Muscle of arm (tissue), 1 donor: ENCODE measurements at regions not wholly inside any gene's neighbourhood (a gene's known extent, or its start where the extent isn't known, plus 50 kb on each side); places are given as distances from the start of the nearest gene placed in this dataset.
"Not testable (repeated sequence)": the region's sequence is repeated elsewhere in the genome, so short reads cannot be mapped to it uniquely, and the experiment has no call there.

Source experiments
- DNase-seq: peaks from one replicate; pipeline ENCODE4 v3.0.0-alpha.2; 2013

DNA sequence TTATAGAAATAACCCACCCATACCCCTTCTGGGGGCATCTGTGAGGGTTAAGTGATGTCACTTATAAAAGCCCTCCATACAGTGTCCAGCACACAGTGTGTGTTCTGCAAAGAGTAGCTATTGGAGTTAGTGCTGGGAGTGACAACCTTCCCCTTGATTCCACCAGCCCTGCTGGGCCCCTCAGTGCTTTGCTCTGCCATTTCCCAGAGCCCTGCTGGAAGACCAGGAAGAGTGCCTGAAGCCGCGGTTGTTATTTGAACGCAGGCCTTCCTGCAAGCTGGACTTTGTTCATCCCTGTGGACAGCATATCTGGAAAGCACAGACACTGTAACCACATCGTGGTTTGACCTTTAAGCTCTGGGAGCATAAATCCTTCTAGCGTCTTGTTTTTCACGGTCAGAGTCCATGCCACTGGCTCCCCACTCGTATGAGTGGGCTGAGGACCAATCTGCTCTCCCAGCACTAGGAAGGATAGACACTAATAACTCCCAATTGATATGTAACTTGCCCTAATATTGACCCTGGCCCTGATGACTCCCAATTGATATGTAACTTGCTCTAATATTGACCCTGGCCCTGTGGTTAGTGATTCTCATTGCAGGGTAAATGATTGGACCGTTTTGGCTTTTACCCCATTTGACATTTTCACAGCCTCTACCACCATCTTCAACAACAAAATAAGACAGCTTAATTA, 297.1 kb upstream of the MAF start:
- no peak for DNase-seq

DNA sequence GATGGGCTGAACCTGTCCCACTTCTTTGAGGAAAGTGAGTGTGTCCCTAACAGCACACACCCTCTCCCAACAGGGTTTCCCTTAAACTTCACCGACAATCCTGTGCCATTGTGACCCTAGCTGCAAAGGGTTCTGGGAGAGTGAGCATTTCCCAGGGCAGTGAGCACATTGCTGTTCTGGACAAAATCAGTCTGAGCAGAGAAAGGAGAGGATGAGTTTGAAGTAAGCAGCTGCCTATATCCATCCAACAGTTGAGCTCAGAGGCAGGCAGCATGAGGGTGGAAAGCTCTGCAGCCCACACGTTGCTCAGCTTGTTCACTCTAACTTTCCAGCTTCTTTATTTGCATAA, 296.5 kb upstream of the MAF start:
- no peak for DNase-seq

DNA sequence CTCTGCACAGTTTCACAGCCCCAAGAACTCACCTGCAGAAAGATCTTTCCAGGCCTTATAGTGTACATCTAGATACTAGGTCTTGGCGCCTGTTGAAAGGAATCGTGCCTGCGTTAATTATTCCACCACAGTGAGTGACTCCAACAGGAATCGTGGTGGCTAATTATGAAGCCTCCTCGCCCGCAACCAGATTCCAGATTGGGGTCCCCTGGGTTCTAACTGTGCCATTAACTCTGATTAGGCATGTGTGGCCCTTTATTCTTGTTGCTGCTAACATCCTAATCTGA, 295.3 kb upstream of the MAF start:
- DNase-seq = no peak

DNA sequence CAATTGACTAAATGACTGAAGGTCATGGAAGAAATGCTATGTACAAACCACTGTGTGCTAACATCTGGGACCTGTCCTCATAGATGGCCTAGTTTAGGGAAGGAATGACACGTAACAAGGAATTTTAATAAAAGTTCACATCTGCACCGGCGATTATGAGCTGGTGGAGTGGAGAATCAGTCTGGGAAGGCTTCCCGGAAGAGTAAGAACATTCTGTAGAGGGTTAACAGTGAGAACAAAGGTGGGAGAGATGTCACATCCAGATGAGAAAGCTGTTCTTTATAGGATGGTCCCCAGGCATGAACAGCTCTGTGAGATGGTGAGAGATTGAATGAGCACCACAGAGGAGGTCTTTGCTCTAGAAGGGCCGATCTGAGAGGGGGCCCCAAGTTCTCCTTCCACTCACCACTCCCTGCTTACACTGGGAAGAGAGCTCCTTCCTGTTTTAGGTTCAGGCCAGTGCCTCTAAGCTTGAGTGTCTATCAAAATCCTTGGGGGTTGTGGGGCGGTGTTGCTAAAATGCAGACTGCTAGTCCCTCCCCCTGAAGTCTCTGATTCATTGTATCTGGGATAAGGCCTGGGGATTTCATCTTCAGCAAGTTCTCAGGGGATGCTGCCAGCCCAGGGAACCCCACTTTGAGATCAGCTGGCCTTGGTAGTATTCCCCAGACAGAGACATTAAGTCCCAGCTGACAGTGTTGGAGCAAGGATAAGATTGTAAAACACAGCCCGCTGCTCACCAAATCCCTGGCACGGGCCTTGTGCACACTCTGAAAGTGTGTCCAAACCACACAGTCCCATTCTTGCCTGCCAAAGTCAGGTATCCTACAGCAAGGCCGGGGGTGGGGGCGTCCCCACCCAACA, 294.7 kb upstream of the MAF start:
- DNase-seq = no peak

DNA sequence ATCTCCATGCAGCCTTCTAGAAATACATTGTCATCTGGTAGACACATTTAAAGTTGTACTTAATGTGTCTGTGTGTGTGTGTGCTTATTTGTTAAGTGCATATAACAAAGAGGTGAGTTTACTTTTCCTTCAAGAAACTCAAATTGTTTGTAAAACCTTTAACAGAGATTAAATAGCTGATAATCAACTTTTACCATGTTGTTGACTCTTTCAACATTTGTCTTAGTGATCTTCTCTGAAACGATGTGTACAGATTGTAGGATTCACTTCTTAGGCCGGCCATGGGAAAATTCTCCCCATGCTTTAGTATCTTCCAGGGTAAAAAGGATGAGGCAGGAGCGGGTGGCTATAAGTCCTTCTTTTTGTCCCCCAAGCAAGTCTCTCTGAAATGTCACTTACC, 292.9 kb upstream of the MAF start:
- no peak for DNase-seq

DNA sequence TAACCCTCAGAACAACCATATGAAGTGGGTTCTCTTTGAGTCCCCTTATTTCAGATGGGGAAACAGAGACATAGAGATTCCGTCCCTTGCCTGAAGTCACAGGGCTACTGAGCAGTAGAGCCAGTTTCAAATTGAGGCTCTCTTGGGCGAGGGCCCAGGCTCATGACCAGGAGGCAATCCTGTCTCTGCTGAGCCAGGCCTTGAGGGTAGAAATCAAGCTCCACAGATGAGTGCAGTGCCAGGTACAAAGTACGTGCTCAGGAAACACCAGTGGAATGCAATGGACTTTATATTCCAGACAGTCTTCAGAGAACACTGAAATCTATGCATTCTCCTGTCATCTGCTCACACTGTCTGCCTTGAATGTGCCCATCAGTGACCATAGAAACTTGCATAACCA, 291.7 kb upstream of the MAF start:
- no peak for DNase-seq

DNA sequence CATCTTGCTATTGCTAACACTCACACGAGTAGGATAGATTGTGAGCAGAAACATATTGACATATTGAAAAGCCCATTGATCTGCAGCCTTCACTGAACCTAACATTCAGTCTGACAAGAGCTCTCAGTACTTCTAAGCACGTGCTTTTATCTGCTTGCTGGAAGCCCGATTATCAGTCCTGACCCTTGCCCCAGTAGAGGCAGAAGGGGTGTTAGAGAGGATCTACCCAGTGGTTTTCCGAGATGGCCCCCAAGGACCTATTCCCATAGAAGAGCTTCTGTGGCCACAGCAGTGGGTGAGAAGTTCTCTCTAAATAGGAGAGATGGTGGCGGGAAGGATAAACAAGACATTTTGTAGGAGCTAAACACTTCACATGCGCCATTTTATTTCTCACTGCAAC, 290.9 kb upstream of the MAF start:
- no peak for DNase-seq

DNA sequence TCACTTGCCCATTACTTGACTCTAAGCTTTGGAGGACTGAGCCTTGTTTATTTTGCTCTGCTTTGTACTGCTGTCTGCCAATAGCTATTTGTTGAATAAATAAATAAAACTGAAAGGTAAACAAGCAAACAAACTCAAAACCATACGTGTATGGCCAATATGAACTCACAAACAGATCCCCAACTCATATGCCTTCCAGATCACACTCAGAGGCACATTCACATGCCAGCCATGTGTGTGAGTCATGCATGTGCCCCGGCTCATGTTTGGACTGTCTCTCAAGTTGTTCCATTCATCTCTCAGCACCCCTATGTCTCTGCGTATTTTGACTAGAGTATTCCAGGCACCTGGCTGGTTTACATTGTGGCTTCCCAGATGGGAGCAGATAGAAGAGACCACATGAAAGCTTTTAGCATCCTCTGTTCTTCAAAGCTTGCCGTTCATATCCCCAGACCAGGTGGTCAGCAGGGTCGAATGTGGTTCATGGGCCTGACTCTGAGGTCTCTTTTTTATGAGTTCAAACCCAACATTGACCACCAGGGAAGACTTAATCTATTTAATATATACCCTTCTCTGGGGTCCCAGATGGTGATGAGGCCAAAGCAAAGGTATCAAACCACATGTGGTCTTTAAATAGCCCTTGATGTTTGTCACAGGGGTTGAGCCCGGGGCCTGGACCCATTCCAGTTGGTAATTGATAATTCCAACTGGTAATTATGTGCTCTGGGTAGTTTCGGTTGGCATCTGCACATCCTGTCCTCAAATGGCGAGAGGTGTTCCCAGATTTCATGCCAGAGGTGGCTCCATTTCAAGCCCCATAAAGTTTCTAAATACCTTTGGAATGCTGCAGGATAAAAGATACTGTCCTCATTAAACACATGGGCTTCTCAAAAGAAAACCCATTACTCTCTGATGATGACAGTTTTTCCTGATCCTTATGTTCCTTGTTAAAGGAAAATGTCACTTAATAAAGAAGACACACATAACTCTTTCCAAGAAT, 287.3 kb upstream of the MAF start:
- DNase-seq = no peak

DNA sequence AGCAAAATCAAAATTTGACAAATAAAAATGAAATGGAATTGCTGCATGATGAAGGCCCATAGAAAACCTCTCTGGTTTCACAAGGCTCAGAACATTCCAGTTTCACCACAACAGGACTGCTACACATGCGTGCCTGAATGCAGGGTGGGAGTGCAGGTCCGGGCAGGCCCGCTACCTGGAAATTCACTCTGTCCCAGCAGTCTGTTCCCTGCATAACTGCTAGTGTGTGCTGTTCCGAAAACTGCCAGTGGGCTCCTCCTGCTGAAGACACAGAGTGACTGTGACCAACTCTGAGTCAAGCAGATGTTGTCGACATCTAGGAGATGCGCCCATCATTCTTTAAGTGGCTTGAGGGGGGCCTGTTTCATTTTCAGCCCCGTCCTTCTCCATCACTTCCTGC, 284.8 kb upstream of the MAF start:
- DNase-seq = no peak

DNA sequence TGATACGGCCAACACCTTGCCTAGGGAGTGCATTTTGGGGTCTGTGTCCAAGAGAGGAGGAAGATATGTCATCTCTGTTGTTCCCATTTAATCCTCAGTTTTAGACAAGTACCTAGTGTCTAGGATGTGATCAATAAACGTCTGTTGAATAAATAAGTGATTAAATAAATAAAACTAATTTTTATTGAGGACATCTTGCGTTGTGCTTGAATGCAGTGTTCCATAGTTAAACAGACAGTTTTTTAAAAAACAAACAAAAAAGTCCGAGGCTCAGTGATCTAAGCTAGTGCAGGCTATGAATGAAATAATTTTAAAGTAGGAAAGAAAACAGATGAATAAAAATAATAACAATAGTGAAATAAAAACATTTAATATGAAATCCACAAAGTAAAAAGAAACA, 283.0 kb upstream of the MAF start:
- no peak for DNase-seq

DNA sequence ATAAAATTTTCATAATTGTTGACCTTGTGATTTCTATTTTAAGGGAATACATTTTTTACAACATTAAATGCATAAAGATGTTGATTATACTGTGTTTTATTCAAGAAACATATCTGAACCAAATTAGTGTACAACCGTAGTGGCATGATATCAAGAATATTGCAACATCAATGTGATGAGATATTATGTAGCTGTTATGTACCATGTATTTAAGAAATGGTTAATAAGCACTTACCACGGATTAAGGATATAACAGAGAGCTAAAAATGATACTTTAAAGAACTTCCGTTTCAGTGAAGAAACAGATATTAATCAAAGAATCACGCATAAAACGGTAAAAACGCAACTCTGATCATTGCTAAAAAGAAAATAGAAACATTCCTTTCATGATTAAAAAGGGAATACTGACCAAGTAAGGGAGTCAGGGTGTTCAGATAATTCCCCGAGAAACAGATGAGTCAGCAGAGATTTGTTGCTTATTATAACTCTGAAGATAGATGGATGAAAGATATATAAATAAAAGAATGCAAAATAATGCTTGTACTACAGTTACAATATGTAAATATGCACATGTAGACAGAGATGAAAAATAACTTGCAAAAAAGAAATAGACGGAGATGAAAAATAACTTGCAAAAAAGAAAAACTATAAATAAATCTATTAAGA, 281.9 kb upstream of the MAF start:
- DNase-seq = no peak

DNA sequence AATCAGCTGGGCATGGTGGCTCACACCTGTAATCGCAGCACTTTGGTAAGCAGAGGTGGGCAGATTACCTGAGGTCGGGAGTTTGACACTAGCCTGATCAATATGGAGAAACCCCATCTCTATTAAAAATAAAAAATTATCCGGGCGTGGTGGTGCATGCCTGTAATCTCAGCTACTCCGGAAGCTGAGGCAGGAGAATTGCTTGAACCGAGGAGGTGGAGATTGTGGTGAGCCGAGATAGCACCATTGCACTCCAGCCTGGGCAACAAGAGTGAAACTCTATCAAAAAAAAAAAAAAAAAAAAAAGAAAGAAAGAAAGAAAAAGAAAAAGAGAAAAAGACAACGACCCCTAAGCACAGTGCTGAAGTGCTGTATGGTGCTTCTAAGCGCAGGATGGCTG, 280.6 kb upstream of the MAF start:
- not testable (repeated sequence) for DNase-seq

DNA sequence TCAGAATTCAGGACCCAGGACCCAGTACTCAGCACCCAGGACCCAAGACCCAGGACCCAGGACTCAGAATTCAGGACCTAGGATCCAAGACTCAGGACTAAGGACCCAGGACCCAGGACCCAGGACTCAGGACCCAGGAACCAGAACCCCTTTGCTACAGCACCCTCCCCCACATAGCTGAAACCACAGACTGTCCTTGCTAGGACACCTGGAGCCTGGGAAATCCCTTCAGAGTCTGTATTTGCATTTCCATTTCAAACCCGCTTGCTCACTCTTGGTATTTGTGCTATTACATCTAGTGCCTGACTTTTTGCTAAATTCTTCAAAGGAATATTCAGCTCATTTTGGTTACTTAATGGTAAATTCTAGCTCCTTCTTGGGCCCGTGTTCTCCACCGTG, 275.8 kb upstream of the MAF start:
- DNase-seq = no peak

DNA sequence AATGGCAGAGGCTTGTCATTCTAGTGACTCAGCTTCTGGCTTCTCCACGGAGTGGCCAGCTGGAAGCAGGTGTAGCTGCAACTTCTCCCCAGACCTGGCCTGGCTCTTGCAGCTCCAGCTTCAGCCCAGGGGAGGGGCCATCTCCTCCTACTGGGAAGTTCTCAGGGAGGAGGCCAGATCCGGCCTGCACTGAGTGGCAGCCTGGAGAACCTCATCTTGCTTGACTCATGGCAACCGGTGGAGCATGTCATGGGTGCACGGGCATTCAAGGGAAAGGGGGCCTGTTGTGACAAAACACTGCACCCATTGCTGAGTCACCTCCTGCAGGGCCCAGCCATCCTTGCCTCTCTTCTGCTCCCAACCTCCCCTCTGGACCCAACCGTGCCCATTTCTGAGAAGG, 273.9 kb upstream of the MAF start:
- no peak for DNase-seq

DNA sequence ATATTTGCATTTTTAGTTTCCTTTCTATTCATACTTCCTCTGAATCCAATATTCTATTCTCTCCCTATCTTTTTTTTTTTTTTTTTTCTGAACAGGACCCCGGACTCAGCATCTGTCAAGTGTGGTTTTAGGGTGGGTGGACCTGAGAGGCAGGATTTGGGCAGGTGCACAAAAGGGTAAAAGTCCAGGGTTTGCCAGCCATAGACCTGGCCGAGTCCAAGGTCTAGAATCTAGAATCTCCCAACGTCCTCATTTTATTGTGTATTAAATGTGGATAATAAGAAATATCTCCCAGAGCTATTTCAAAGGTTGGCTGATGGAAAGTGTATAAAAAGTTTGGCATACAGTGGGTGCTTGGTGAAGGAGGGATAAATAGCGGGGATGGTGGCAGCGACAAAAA, 273.3 kb upstream of the MAF start:
- no peak for DNase-seq

DNA sequence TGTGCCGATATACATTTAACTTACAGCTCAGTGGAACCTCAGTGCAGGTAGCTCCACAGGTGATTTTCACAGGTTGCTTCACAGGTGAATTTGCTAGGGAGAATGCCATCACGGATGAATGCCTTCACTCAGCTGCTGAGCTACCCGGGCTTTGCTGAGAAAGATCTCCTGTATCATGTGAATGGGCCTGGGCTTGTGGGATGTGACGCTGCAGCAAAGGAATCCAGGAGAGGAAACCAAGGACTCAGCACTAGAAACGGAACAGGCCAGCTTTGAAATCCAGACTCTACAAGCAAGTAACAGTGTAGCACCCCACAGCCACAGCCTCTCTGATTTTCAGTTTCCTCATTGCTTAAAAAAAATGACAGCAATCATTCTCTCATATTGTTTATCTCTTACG, 271.4 kb upstream of the MAF start:
- DNase-seq = no peak

DNA sequence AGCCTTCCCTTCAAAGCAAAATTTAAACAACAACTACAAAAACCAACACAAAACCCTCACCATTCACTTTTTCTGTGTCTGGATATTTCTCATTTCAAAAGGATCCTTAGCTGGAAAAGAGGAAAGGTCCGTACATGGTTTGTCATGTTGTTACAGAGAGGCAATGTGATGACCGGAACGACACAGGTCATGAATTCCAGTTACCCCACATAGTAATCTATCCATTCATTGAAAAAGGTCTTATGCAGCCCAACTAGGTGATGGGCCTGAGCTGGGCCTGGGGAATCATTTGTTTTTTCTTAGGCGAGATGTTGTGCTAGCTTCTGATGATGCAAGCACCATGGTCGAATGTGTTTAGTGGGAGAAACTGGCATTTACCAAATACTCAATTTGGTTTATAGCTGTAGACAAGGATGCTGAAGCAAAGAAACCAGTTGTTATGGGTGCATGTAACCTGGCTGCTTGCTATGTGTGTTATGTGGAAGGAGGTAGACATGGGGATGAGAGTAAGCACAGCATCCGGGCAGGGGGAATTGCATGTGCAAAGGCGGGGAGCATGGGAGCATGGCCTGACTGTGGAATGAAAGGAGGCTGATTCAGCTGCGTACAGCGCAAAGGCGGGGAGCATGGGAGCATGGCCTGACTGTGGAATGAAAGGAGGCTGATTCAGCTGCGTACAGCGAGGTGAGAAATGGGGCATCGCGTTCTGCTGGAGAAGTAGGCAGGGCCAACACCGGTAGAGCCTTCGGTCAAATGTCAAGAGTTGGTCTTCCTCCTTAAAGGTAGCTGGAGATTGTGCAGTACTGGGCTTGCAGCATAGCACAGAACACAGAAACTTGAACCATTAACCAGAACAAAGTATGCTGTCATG, 269.7 kb upstream of the MAF start:
- DNase-seq = no peak

DNA sequence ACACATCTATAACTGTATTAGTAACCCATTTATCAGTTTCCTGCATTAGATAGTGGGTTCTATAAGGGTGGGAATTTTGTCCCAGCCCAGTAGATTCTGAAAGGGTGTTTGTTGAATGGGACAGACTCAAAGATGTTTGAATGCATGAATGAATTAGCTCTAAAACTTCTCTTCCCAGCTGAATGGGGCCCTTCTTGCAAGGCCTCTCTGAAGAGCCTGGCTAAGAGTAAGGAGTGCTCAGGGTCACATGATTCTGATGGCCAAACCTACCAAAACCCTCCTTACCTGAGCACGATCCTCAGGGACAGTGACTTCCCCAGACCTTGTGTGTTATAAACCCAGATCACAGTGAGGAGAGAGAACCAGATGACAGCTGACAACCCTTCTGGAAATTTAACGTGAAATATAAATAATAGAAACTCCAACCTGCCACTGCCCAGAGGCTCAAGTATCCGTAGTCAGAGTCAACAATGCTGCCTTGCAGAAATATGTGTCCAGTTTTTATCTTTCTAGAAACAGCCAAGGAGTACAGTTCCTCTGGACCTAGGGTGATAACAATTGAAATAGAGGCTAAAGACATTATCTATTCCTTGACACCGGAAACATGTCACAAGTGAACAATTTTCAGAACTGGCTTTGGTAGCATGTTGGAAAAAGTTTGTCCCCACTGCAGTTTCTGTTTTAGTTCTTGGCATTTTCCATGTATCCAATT, 268.9 kb upstream of the MAF start:
- DNase-seq = no peak

DNA sequence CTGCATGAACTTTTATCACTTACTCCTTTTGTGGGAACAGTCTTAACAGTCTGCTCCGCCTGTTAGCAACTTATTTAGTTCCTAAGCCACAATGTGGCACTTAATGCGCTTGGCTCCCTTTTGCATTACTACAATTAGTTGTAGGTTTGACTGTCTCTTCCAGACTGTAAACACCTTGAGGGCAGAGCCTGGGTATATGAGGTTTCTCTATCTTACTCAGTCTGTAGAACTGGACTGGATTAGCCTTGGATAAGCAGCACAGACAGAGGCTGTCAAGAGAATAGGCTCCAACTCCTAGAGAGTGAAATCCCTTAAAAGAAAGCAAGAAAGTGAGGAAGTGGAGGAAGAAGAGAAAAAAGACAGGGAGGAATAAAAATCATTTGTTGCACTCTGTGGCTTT, 268.3 kb upstream of the MAF start:
- no peak for DNase-seq

DNA sequence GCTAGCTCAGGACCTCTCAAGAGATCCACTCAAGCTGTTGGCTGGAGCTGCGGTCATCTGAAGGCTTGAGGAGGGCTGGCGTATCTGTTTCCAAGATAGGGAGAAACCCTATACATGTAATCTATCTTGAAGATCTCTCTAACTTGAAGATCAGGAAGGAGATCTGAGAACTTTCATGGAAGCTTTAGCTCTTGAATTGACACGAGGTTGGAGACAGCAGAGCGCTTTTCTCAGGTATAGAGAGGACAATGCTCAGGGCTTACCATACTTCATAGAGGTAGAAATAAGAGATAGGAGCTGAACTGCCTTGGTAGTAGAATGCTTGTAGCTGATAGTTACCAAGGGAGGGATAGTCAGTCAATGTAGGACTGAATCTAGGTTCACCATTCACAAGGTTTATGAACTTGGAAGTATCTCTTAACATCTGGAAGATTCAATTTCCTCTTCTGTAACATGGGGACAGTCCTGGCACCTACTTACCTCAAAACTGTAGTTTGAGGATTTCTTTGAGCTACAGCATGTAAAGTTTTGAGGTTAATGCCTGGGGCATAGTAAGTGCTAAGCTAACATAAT, 267.0 kb upstream of the MAF start:
- no peak for DNase-seq
